Natural killer cell (primary cell): ENCODE measurements at regions not wholly inside any gene's neighbourhood (a gene's known extent, or its start where the extent isn't known, plus 50 kb on each side); places are given as distances from the start of the nearest gene placed in this dataset.

Experiments used
- ATAC-seq, 3 donors: fragments of 150-1000 bp in 2 of 3; fragments of 200-7000 bp in 1 of 3; cut with Tn5 transposase; 1 replicate in 1 of 3; 2 replicates in 2 of 3; pipeline ENCODE4 v1.10.0; 2021; ENCODE audit warnings: mild to moderate bottlenecking in 2 of 3, moderate library complexity in 2 of 3
- DNase-seq, 2 donors: peaks; one replicate each; pipeline versions ENCODE4 v3.0.0 to v3.0.0-alpha.2; 2013 to 2021; ENCODE audit warnings: mixed read lengths in 1 of 2
- H3K27ac ChIP-seq: one replicate; pipeline ENCODE4 v1.5.1; 2013; ENCODE audit warnings: mild to moderate bottlenecking, low read length
- H3K27me3 ChIP-seq: one replicate; pipeline ENCODE4 v1.6.1; 2013; ENCODE audit warnings: low read length; ENCODE audit not compliant: control insufficient read depth, insufficient read depth
- H3K36me3 ChIP-seq: one replicate; pipeline ENCODE4 v1.6.1; 2013; ENCODE audit warnings: low read length; ENCODE audit not compliant: control insufficient read depth, insufficient read depth
- H3K4me1 ChIP-seq: one replicate; pipeline ENCODE4 v1.6.1; 2013; ENCODE audit warnings: low read length; ENCODE audit not compliant: control insufficient read depth, insufficient read depth
- H3K4me3 ChIP-seq: one replicate; pipeline ENCODE4 v1.5.1; 2013; ENCODE audit warnings: low read length
- H3K9me3 ChIP-seq: one replicate; pipeline ENCODE4 v1.6.1; 2013; ENCODE audit warnings: low read length; ENCODE audit not compliant: control insufficient read depth, insufficient read depth
- H3K27ac Mint-ChIP-seq, 2 donors: one replicate each; pipeline ENCODE4 v1.8.0; 2022; ENCODE audit warnings: mild to moderate bottlenecking in 2 of 2, mixed read lengths in 2 of 2, moderate library complexity in 1 of 2
- H3K27me3 Mint-ChIP-seq, 2 donors: one replicate each; pipeline ENCODE4 v1.8.0; 2022; ENCODE audit warnings: low read depth in 2 of 2, mixed read lengths in 2 of 2
- H3K36me3 Mint-ChIP-seq: one replicate; pipeline ENCODE4 v1.8.0; 2022; ENCODE audit warnings: mixed read lengths
- H3K4me1 Mint-ChIP-seq, 2 donors: one replicate each; pipeline ENCODE4 v1.8.0; 2022; ENCODE audit warnings: mixed read lengths in 2 of 2
- H3K4me3 Mint-ChIP-seq: one replicate; pipeline ENCODE4 v1.8.0; 2022; ENCODE audit warnings: mild to moderate bottlenecking, moderate library complexity, mixed read lengths
- H3K9me3 Mint-ChIP-seq, 2 donors: one replicate each; pipeline ENCODE4 v1.8.0; 2022; ENCODE audit warnings: mixed read lengths in 2 of 2
- CTCF ChIP-seq: fragments of 200-600 bp; IDR thresholded peaks from one replicate; pipeline ENCODE4 v1.8.0; 2022; ENCODE audit warnings: antibody characterized with exemption
- WGBS: methylation state at CpG from one replicate; pipeline ENCODE4 v1.1.7; 2013; ENCODE audit warnings: missing lambda C conversion rate; ENCODE audit not compliant: insufficient coverage; 5-methylcytosine and 5-hydroxymethylcytosine counted together
- intact Hi-C: fragments of 100-400 bp; cut with micrococcal nuclease; formaldehyde crosslinking; loops from one replicate; pipeline ENCODE4 v1.14.2; 2022

GRCh38 chr1:164308101-164308500 is 250.9 kb upstream of the PBX1 start:
- DNase-seq (no peak), ATAC-seq (no peak)
- Mint-ChIP-seq H3K9me3 (peaks cover 0 to 2% of the 10 kb centered on the region in 2 donors), H3K36me3 (no peaks in the 10 kb centered on the region), H3K4me3 (no peak overlapping the region), H3K27me3 (no peaks in the 10 kb centered on the region), H3K27ac (no peak overlapping the region), H3K4me1 (no peaks in the 10 kb centered on the region)
- intact Hi-C loops, result no loop called here
- no peak overlapping the region for H3K27ac ChIP-seq
- TF ChIP-seq CTCF, result no peak
- no peaks in the 10 kb centered on the region for H3K36me3 ChIP-seq
- H3K4me3 ChIP-seq, result no peak overlapping the region
- no peaks in the 10 kb centered on the region for H3K4me1 ChIP-seq
- no peaks in the 10 kb centered on the region for H3K27me3 ChIP-seq
- no peaks in the 10 kb centered on the region for H3K9me3 ChIP-seq

GRCh38 chr1:164310166-164310565 is 248.8 kb upstream of the PBX1 start:
- Mint-ChIP-seq H3K27ac (no peak overlapping the region), H3K27me3 (peaks cover 0 to 3% of the 10 kb centered on the region in 2 donors), H3K9me3 (peaks cover 0 to 2% of the 10 kb centered on the region in 2 donors), H3K4me1 (no peaks in the 10 kb centered on the region), H3K4me3 (no peak overlapping the region), H3K36me3 (no peaks in the 10 kb centered on the region)
- Histone ChIP-seq H3K27ac (no peak overlapping the region), H3K36me3 (no peaks in the 10 kb centered on the region), H3K4me1 (no peaks in the 10 kb centered on the region), H3K4me3 (no peak overlapping the region), H3K9me3 (no peaks in the 10 kb centered on the region), H3K27me3 (no peaks in the 10 kb centered on the region)
- 71% methylated on average over 2 of the region's 3 CpGs for WGBS
- TF ChIP-seq CTCF, result no peak
- DNase-seq (no peak), ATAC-seq (no peak)
- intact Hi-C loops, result no loop called here

- DNase-seq, result no peak
- Histone ChIP-seq H3K4me1 (no peaks in the 10 kb centered on the region), H3K4me3 (no peak overlapping the region), H3K27me3 (no peaks in the 10 kb centered on the region), H3K36me3 (no peaks in the 10 kb centered on the region), H3K9me3 (no peaks in the 10 kb centered on the region), H3K27ac (no peak overlapping the region)
- Mint-ChIP-seq H3K36me3 (no peaks in the 10 kb centered on the region), H3K9me3 (peaks cover 0 to 2% of the 10 kb centered on the region in 2 donors), H3K27me3 (peaks cover 0 to 6% of the 10 kb centered on the region in 2 donors), H3K27ac (no peak overlapping the region), H3K4me3 (no peak overlapping the region), H3K4me1 (no peaks in the 10 kb centered on the region)
- WGBS, result 77% methylated on average over 5 of the region's 5 CpGs
- TF ChIP-seq CTCF, result no peak
- intact Hi-C loops, result no loop called here
- ATAC-seq, result no peak
Observed at GRCh38 chr1:164311377-164311776, 247.6 kb upstream of the PBX1 start.
